ENCODE measurements at regions not wholly inside any gene's neighbourhood (a gene's known extent, or its start where the extent isn't known, plus 50 kb on each side); places are given as distances from the start of the nearest gene placed in this dataset.

- TF ChIP-seq CTCF (IDR thresholded peaks at IDR 0.05) (no peak), POLR2A (IDR thresholded peaks at IDR 0.05) (no peak), POLR2AphosphoS5 (IDR thresholded peaks at IDR 0.05) (no peak), EP300 (IDR thresholded peaks at IDR 0.05) (no peak)
Observed at GRCh38 chr10:94186722-94187121, 176.0 kb downstream of the NOC3L start.

Data from gastroesophageal sphincter (tissue), 3 donors.